ENCODE measurements at regions not wholly inside any gene's neighbourhood (a gene's known extent, or its start where the extent isn't known, plus 50 kb on each side); places are given as distances from the start of the nearest gene placed in this dataset.

DNA sequence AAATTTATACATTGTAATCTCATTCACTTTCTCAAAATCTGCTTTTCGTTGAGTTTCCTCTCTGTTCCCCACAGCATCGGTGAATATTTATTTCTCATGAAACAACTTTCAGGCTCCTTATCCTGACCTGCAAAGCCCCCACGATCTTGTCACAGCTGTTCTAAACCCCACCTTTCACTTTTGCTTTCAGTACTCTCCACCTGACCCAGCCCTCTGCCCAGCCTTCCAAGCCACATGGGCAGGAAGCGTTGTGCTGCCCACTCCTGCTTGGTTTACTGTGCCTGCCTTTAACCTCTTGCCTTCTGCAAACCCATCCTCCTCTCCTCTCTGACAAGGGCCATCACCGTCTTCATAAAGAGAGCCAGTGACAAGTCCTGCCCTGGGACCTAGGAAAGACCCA is 262.5 kb downstream of the GALR1 start:
- Histone ChIP-seq H3K4me3 (ENCODE audit: low read depth, low read length) (no peak overlapping the region), H3K36me3 (ENCODE audit: control insufficient read depth, insufficient read depth, low read length) (no peaks in the 10 kb centered on the region), H3K27me3 (ENCODE audit: control insufficient read depth, insufficient read depth, low read length) (no peaks in the 10 kb centered on the region)
- CTCF ChIA-PET: no interaction called here
- POLR2A ChIA-PET: no interaction called here
- DNase-seq (ENCODE audit: low read depth): no peak
- no peak for TF ChIP-seq CTCF (IDR thresholded peaks at IDR 0.05; ENCODE audit: insufficient read depth, low read depth, low read length)

DNA sequence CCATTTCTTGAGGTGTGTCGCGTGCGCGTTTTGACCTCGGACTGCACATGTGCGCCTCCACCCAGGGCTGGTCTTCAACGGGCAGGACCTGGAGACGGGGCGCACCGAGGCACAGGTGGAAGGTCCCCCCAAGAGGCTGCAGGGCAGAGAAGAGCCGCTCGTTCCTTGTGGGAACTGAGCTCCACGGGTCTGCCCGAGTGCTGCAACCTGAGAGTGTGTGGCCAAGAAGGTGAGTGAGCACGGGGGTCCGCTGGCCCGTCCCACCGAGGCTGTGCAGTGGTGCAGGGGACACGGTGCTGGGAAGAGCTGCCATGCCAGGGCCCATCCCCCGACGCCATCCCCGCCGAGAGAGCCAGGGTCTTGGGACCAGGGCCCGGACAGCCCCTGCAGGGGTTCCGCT is 268.3 kb downstream of the GALR1 start:
- POLR2A ChIA-PET: no interaction called here
- Histone ChIP-seq H3K27me3 (ENCODE audit: control insufficient read depth, insufficient read depth, low read length) (no peaks in the 10 kb centered on the region), H3K4me3 (ENCODE audit: low read depth, low read length) (no peak overlapping the region), H3K36me3 (ENCODE audit: control insufficient read depth, insufficient read depth, low read length) (no peaks in the 10 kb centered on the region)
- DNase-seq (ENCODE audit: low read depth): no peak
- CTCF ChIA-PET: no interaction called here
- no peak for TF ChIP-seq CTCF (IDR thresholded peaks at IDR 0.05; ENCODE audit: insufficient read depth, low read depth, low read length)

- no peaks in the 10 kb centered on the region for H3K27me3 ChIP-seq (ENCODE audit: control insufficient read depth, insufficient read depth, low read length)
- no peak overlapping the region for H3K4me3 ChIP-seq (ENCODE audit: low read depth, low read length)
- DNase-seq (ENCODE audit: low read depth): no peak
- CTCF ChIA-PET: interaction anchor here (0.6 kb wide), 1 partner anchor 64 kb away, joined by 3 read pairs; no protein-coding TSS in a partner anchor
- H3K36me3 ChIP-seq (ENCODE audit: control insufficient read depth, insufficient read depth, low read length): no peaks in the 10 kb centered on the region
- no peak for TF ChIP-seq CTCF (IDR thresholded peaks at IDR 0.05; ENCODE audit: insufficient read depth, low read depth, low read length)
- POLR2A ChIA-PET: no interaction called here
Measured at GRCh38 chr18:77520767-77521166, 271.1 kb downstream of the GALR1 start.

GRCh38 chr18:77522051-77522675 is 272.5 kb downstream of the GALR1 start:
- DNase-seq (ENCODE audit: low read depth): no peak
- CTCF ChIA-PET: no interaction called here

GRCh38 chr18:77524909-77525308 is 275.3 kb downstream of the GALR1 start:
- no peaks in the 10 kb centered on the region for H3K27me3 ChIP-seq (ENCODE audit: control insufficient read depth, insufficient read depth, low read length)
- ChIA-PET POLR2A (no interaction called here), CTCF (no interaction called here)
- H3K4me3 ChIP-seq (ENCODE audit: low read depth, low read length): no peak overlapping the region
- DNase-seq (ENCODE audit: low read depth): no peak
- H3K36me3 ChIP-seq (ENCODE audit: control insufficient read depth, insufficient read depth, low read length): no peaks in the 10 kb centered on the region
- TF ChIP-seq CTCF (IDR thresholded peaks at IDR 0.05; ENCODE audit: insufficient read depth, low read depth, low read length): no peak

More at GRCh38 chr18:77522051-77522675, 272.5 kb downstream of the GALR1 start:
- no peaks in the 10 kb centered on the region for H3K27me3 ChIP-seq (ENCODE audit: control insufficient read depth, insufficient read depth, low read length)
- no peak for TF ChIP-seq CTCF (IDR thresholded peaks at IDR 0.05; ENCODE audit: insufficient read depth, low read depth, low read length)
- H3K36me3 ChIP-seq (ENCODE audit: control insufficient read depth, insufficient read depth, low read length): no peaks in the 10 kb centered on the region
- no peak overlapping the region for H3K4me3 ChIP-seq (ENCODE audit: low read depth, low read length)
- POLR2A ChIA-PET: no interaction called here
